Activated T-helper 17 cell treated with anti-CD3 and anti-CD28 coated beads, Interleukin-2, amount 50 U/mL, for 72 hours (primary cell): ENCODE measurements at regions not wholly inside any gene's neighbourhood (a gene's known extent, or its start where the extent isn't known, plus 50 kb on each side); places are given as distances from the start of the nearest gene placed in this dataset.
A peak's percentile ranks its signal among the peaks of the same experiment; 100 is the strongest.
"Not testable (repeated sequence)": the region's sequence is repeated elsewhere in the genome, so short reads cannot be mapped to it uniquely, and the experiment has no call there.

ENCODE experiments used
- ATAC-seq: fragments of 150-1000 bp; cut with Tn5 transposase; replicated peaks from 2 replicates; pipeline ENCODE4 v1.10.0; 2021; ENCODE audit warnings: mild to moderate bottlenecking, moderate library complexity
- H3K27ac Mint-ChIP-seq: one replicate; pipeline ENCODE4 v1.8.0; 2022; ENCODE audit warnings: mixed read lengths
- H3K27me3 Mint-ChIP-seq: one replicate; pipeline ENCODE4 v1.8.0; 2022; ENCODE audit warnings: mixed read lengths
- H3K36me3 Mint-ChIP-seq: one replicate; pipeline ENCODE4 v1.8.0; 2022; ENCODE audit warnings: low read depth, mild to moderate bottlenecking, mixed read lengths
- H3K4me1 Mint-ChIP-seq: one replicate; pipeline ENCODE4 v1.8.0; 2022; ENCODE audit warnings: mixed read lengths
- H3K4me3 Mint-ChIP-seq: one replicate; pipeline ENCODE4 v1.8.0; 2022; ENCODE audit warnings: mild to moderate bottlenecking, mixed read lengths
- H3K9me3 Mint-ChIP-seq: one replicate; pipeline ENCODE4 v1.8.0; 2022; ENCODE audit warnings: mixed read lengths

GRCh38 chr7:149689291-149689721 is 84.1 kb downstream of the ZNF467 start:
- Mint-ChIP-seq H3K4me1 (no peaks in the 10 kb centered on the region), H3K4me3 (no peak overlapping the region), H3K9me3 (no peaks in the 10 kb centered on the region), H3K36me3 (peaks cover 5% of the 10 kb centered on the region), H3K27me3 (peaks cover 50% of the 10 kb centered on the region), H3K27ac (no peak overlapping the region)
- ATAC-seq, result no peak

GRCh38 chr7:149688836-149689235 is 84.6 kb downstream of the ZNF467 start:
- H3K9me3 Mint-ChIP-seq, result no peaks in the 10 kb centered on the region
- H3K27ac Mint-ChIP-seq, result no peak overlapping the region
- no peak overlapping the region for H3K4me3 Mint-ChIP-seq
- H3K27me3 Mint-ChIP-seq, result peaks cover 52% of the 10 kb centered on the region
- no peaks in the 10 kb centered on the region for H3K4me1 Mint-ChIP-seq
- H3K36me3 Mint-ChIP-seq, result peaks cover 5% of the 10 kb centered on the region
- no peak for ATAC-seq

GRCh38 chr7:149687820-149688219 is 85.6 kb downstream of the ZNF467 start:
- not testable (repeated sequence) for H3K27ac Mint-ChIP-seq, H3K4me1 Mint-ChIP-seq, H3K36me3 Mint-ChIP-seq, ATAC-seq, H3K4me3 Mint-ChIP-seq, H3K9me3 Mint-ChIP-seq
- peaks cover 43% of the 10 kb centered on the region for H3K27me3 Mint-ChIP-seq

GRCh38 chr7:149686449-149686848 is 86.9 kb downstream of the ZNF467 start:
- H3K27ac Mint-ChIP-seq, result no peak overlapping the region
- H3K27me3 Mint-ChIP-seq, result peaks cover 44% of the 10 kb centered on the region
- ATAC-seq, result no peak
- H3K4me1 Mint-ChIP-seq, result no peaks in the 10 kb centered on the region
- no peaks in the 10 kb centered on the region for H3K9me3 Mint-ChIP-seq
- peaks cover 5% of the 10 kb centered on the region for H3K36me3 Mint-ChIP-seq
- no peak overlapping the region for H3K4me3 Mint-ChIP-seq

- Mint-ChIP-seq H3K27ac (no peak overlapping the region), H3K36me3 (peaks cover 5% of the 10 kb centered on the region), H3K4me1 (no peaks in the 10 kb centered on the region), H3K9me3 (no peaks in the 10 kb centered on the region), H3K4me3 (no peak overlapping the region), H3K27me3 (peaks cover 42% of the 10 kb centered on the region)
- ATAC-seq, result no peak
Measured at GRCh38 chr7:149686011-149686410, 87.4 kb downstream of the ZNF467 start.

- Mint-ChIP-seq H3K36me3 (peaks cover 3% of the 10 kb centered on the region), H3K4me1 (no peaks in the 10 kb centered on the region), H3K4me3 (no peak overlapping the region), H3K27me3 (peaks cover 42% of the 10 kb centered on the region), H3K9me3 (no peaks in the 10 kb centered on the region), H3K27ac (no peak overlapping the region)
- no peak for ATAC-seq
Measured at GRCh38 chr7:149685455-149685854, 87.9 kb downstream of the ZNF467 start.

- ATAC-seq, result no peak
Measured at GRCh38 chr7:149683898-149684297, 89.5 kb downstream of the ZNF467 start.

GRCh38 chr7:149683181-149683580 is 90.2 kb downstream of the ZNF467 start:
- Mint-ChIP-seq H3K27ac (no peak overlapping the region), H3K9me3 (no peaks in the 10 kb centered on the region), H3K36me3 (no peaks in the 10 kb centered on the region), H3K4me3 (no peak overlapping the region), H3K27me3 (peaks cover 37% of the 10 kb centered on the region), H3K4me1 (no peaks in the 10 kb centered on the region)
- no peak for ATAC-seq

More at GRCh38 chr7:149683898-149684297, 89.5 kb downstream of the ZNF467 start:
- H3K4me1 Mint-ChIP-seq, result no peaks in the 10 kb centered on the region
- H3K36me3 Mint-ChIP-seq, result no peaks in the 10 kb centered on the region
- no peaks in the 10 kb centered on the region for H3K9me3 Mint-ChIP-seq
- H3K27me3 Mint-ChIP-seq, result peaks cover 33% of the 10 kb centered on the region
- H3K27ac Mint-ChIP-seq, result no peak overlapping the region
- no peak overlapping the region for H3K4me3 Mint-ChIP-seq

GRCh38 chr7:149682038-149682437 is 91.3 kb downstream of the ZNF467 start:
- no peak for ATAC-seq
- no peak overlapping the region for H3K4me3 Mint-ChIP-seq
- H3K27me3 Mint-ChIP-seq, result peaks cover 38% of the 10 kb centered on the region
- H3K9me3 Mint-ChIP-seq, result no peaks in the 10 kb centered on the region
- no peak overlapping the region for H3K27ac Mint-ChIP-seq
- no peaks in the 10 kb centered on the region for H3K4me1 Mint-ChIP-seq
- H3K36me3 Mint-ChIP-seq, result no peaks in the 10 kb centered on the region

GRCh38 chr7:149681274-149681673 is 92.1 kb downstream of the ZNF467 start:
- Mint-ChIP-seq H3K9me3 (no peaks in the 10 kb centered on the region), H3K27ac (no peak overlapping the region), H3K4me3 (no peak overlapping the region)

GRCh38 chr7:149680331-149681025 is 92.9 kb downstream of the ZNF467 start:
- no peak for ATAC-seq
- no peak overlapping the region for H3K4me3 Mint-ChIP-seq
- H3K36me3 Mint-ChIP-seq, result no peaks in the 10 kb centered on the region
- no peaks in the 10 kb centered on the region for H3K4me1 Mint-ChIP-seq
- H3K27me3 Mint-ChIP-seq, result peaks cover 34% of the 10 kb centered on the region
- no peak overlapping the region for H3K27ac Mint-ChIP-seq
- H3K9me3 Mint-ChIP-seq, result no peaks in the 10 kb centered on the region

More at GRCh38 chr7:149681274-149681673, 92.1 kb downstream of the ZNF467 start:
- no peaks in the 10 kb centered on the region for H3K36me3 Mint-ChIP-seq
- no peaks in the 10 kb centered on the region for H3K4me1 Mint-ChIP-seq
- peaks cover 35% of the 10 kb centered on the region for H3K27me3 Mint-ChIP-seq
- ATAC-seq, result no peak

GRCh38 chr7:149674728-149675385 is 98.5 kb downstream of the ZNF467 start:
- H3K27me3 Mint-ChIP-seq, result peaks cover 43% of the 10 kb centered on the region
- H3K36me3 Mint-ChIP-seq, H3K4me1 Mint-ChIP-seq, H3K4me3 Mint-ChIP-seq, ATAC-seq, H3K27ac Mint-ChIP-seq, H3K9me3 Mint-ChIP-seq: not testable (repeated sequence)

- no peak for ATAC-seq
- Mint-ChIP-seq H3K4me1 (peaks cover 4% of the 10 kb centered on the region), H3K4me3 (no peak overlapping the region), H3K27me3 (peaks cover 37% of the 10 kb centered on the region), H3K36me3 (no peaks in the 10 kb centered on the region), H3K27ac (no peak overlapping the region), H3K9me3 (no peaks in the 10 kb centered on the region)
Measured at GRCh38 chr7:149673006-149673405, 100.4 kb downstream of the ZNF467 start.

- H3K27ac Mint-ChIP-seq, result no peak overlapping the region
- no peak for ATAC-seq
- peaks cover 4% of the 10 kb centered on the region for H3K4me1 Mint-ChIP-seq
- H3K9me3 Mint-ChIP-seq, result no peaks in the 10 kb centered on the region
- no peak overlapping the region for H3K4me3 Mint-ChIP-seq
- H3K36me3 Mint-ChIP-seq, result no peaks in the 10 kb centered on the region
- H3K27me3 Mint-ChIP-seq, result peaks cover 46% of the 10 kb centered on the region
Measured at GRCh38 chr7:149670288-149670687, 103.1 kb downstream of the ZNF467 start.

GRCh38 chr7:149669121-149669818 is 104.1 kb downstream of the ZNF467 start:
- Mint-ChIP-seq H3K4me1 (peaks cover 4% of the 10 kb centered on the region), H3K36me3 (no peaks in the 10 kb centered on the region), H3K27me3 (peaks cover 45% of the 10 kb centered on the region), H3K27ac (peak overlapping the region; percentile 22), H3K4me3 (no peak overlapping the region), H3K9me3 (no peaks in the 10 kb centered on the region)
- ATAC-seq, result no peak
